PC-3 (cell line): ENCODE measurements at regions not wholly inside any gene's neighbourhood (a gene's known extent, or its start where the extent isn't known, plus 50 kb on each side); places are given as distances from the start of the nearest gene placed in this dataset.

ENCODE experiments used
- CTCF ChIP-seq: fragments of 300-600 bp; sonication (generic); conservative IDR thresholded peaks from 2 replicates; pipeline ENCODE4 v1.5.1; 2017; ENCODE audit warnings: antibody characterized with exemption, low read depth, mild to moderate bottlenecking, low read length
- EZH2 ChIP-seq: fragments of 300-600 bp; sonication (generic); IDR thresholded peaks from one replicate; pipeline ENCODE4 v1.6.1; 2017; ENCODE audit warnings: antibody characterized with exemption, mild to moderate bottlenecking, low read length; ENCODE audit not compliant: unreplicated experiment
- EZH2phosphoT487 ChIP-seq: fragments of 300-600 bp; sonication (generic); IDR thresholded peaks from 2 replicates; pipeline ENCODE4 v1.6.1; 2018; ENCODE audit warnings: mild to moderate bottlenecking, antibody characterized with exemption, low read length, borderline replicate concordance

- TF ChIP-seq CTCF: no peak
- TF ChIP-seq EZH2: no peak
- no peak for TF ChIP-seq EZH2phosphoT487
Measured at GRCh38 chr7:157086508-157087187, 52.1 kb upstream of the UBE3C start.
